ENCODE measurements at regions not wholly inside any gene's neighbourhood (a gene's known extent, or its start where the extent isn't known, plus 50 kb on each side); places are given as distances from the start of the nearest gene placed in this dataset.

- TF ChIP-seq ZBTB26 (CRISPR knock-in tag; IDR thresholded peaks at IDR 0.05) (no peak), FOXM1 (IDR thresholded peaks at IDR 0.05; ENCODE audit: low read depth) (no peak), FOXM1 (CRISPR knock-in tag; IDR thresholded peaks at IDR 0.05; ENCODE audit: low read depth) (no peak), KHSRP (IDR thresholded peaks at IDR 0.05) (no peak), SLC30A9 (CRISPR knock-in tag; IDR thresholded peaks at IDR 0.05) (no peak), DMBX1 (CRISPR knock-in tag; IDR thresholded peaks at IDR 0.05; ENCODE audit: borderline replicate concordance) (no peak), GTF3C2 (IDR thresholded peaks at IDR 0.05; ENCODE audit: borderline replicate concordance, extremely low read depth, insufficient read length) (no peak), EWSR1 (IDR thresholded peaks at IDR 0.05; ENCODE audit: borderline replicate concordance, low read depth, partially characterized antibody) (no peak), NFRKB (IDR thresholded peaks at IDR 0.05; ENCODE audit: low read depth) (no peak)
- TF ChIP-seq, protein P1, sequence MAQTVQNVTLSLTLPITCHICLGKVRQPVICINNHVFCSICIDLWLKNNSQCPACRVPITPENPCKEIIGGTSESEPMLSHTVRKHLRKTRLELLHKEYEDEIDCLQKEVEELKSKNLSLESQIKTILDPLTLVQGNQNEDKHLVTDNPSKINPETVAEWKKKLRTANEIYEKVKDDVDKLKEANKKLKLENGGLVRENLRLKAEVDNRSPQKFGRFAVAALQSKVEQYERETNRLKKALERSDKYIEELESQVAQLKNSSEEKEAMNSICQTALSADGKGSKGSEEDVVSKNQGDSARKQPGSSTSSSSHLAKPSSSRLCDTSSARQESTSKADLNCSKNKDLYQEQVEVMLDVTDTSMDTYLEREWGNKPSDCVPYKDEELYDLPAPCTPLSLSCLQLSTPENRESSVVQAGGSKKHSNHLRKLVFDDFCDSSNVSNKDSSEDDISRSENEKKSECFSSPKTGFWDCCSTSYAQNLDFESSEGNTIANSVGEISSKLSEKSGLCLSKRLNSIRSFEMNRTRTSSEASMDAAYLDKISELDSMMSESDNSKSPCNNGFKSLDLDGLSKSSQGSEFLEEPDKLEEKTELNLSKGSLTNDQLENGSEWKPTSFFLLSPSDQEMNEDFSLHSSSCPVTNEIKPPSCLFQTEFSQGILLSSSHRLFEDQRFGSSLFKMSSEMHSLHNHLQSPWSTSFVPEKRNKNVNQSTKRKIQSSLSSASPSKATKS (CRISPR knock-in tag; IDR thresholded peaks at IDR 0.05) = no peak
- TF ChIP-seq, protein P2, sequence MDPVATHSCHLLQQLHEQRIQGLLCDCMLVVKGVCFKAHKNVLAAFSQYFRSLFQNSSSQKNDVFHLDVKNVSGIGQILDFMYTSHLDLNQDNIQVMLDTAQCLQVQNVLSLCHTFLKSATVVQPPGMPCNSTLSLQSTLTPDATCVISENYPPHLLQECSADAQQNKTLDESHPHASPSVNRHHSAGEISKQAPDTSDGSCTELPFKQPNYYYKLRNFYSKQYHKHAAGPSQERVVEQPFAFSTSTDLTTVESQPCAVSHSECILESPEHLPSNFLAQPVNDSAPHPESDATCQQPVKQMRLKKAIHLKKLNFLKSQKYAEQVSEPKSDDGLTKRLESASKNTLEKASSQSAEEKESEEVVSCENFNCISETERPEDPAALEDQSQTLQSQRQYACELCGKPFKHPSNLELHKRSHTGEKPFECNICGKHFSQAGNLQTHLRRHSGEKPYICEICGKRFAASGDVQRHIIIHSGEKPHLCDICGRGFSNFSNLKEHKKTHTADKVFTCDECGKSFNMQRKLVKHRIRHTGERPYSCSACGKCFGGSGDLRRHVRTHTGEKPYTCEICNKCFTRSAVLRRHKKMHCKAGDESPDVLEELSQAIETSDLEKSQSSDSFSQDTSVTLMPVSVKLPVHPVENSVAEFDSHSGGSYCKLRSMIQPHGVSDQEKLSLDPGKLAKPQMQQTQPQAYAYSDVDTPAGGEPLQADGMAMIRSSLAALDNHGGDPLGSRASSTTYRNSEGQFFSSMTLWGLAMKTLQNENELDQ (CRISPR knock-in tag; IDR thresholded peaks at IDR 0.05; ENCODE audit: borderline replicate concordance) = no peak
- TF ChIP-seq, protein P3, sequence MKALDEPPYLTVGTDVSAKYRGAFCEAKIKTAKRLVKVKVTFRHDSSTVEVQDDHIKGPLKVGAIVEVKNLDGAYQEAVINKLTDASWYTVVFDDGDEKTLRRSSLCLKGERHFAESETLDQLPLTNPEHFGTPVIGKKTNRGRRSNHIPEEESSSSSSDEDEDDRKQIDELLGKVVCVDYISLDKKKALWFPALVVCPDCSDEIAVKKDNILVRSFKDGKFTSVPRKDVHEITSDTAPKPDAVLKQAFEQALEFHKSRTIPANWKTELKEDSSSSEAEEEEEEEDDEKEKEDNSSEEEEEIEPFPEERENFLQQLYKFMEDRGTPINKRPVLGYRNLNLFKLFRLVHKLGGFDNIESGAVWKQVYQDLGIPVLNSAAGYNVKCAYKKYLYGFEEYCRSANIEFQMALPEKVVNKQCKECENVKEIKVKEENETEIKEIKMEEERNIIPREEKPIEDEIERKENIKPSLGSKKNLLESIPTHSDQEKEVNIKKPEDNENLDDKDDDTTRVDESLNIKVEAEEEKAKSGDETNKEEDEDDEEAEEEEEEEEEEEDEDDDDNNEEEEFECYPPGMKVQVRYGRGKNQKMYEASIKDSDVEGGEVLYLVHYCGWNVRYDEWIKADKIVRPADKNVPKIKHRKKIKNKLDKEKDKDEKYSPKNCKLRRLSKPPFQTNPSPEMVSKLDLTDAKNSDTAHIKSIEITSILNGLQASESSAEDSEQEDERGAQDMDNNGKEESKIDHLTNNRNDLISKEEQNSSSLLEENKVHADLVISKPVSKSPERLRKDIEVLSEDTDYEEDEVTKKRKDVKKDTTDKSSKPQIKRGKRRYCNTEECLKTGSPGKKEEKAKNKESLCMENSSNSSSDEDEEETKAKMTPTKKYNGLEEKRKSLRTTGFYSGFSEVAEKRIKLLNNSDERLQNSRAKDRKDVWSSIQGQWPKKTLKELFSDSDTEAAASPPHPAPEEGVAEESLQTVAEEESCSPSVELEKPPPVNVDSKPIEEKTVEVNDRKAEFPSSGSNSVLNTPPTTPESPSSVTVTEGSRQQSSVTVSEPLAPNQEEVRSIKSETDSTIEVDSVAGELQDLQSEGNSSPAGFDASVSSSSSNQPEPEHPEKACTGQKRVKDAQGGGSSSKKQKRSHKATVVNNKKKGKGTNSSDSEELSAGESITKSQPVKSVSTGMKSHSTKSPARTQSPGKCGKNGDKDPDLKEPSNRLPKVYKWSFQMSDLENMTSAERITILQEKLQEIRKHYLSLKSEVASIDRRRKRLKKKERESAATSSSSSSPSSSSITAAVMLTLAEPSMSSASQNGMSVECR (CRISPR knock-in tag; IDR thresholded peaks at IDR 0.05) = no peak
Measured at GRCh38 chr10:123517426-123517825, 148.7 kb upstream of the GPR26 start (continued).
